ENCODE measurements at regions not wholly inside any gene's neighbourhood (a gene's known extent, or its start where the extent isn't known, plus 50 kb on each side); places are given as distances from the start of the nearest gene placed in this dataset.

DNA sequence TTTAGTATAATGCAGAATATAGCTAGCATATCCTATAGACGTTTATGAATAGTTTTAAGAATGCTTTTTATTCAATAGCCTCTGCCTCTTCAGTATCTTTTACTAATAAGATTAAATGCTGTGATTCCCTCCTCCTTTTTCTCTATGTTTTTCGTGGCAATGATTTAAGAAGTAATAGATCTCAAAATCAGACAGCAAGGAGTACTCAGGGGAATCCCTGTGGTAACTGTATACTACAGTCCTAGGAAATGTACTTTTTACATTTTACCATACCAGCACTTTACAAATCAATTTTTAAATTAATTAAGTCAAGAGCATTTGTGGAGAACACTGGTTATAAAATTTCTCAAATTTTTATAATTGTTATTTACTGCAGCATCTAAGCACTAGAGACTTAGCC is 240.6 kb upstream of the CAND1 start:
- no TSS peak for BruUV-seq (replicated peaks)
- Histone ChIP-seq H3K4me2 (ENCODE audit: insufficient read depth, low read length) (no peak overlapping the region), H2AFZ (ENCODE audit: low read depth, low read length) (no peak overlapping the region), H3K79me2 (ENCODE audit: control insufficient read depth, insufficient read depth, low read length) (no peaks in the 10 kb centered on the region), H3K36me3 (ENCODE audit: control insufficient read depth in 2 of 2, extremely low read depth in 1 of 2, insufficient read depth in 2 of 2, low read length in 2 of 2) (no peaks in the 10 kb centered on the region), H4K20me1 (replicated peaks; ENCODE audit: control insufficient read depth, extremely low read depth, insufficient read depth, low read length) (no peaks in the 10 kb centered on the region), H3K4me1 (ENCODE audit: control insufficient read depth, extremely low read depth, insufficient read depth, low read length) (no peaks in the 10 kb centered on the region), H3K4me3 (replicated peaks in 1 of 3; ENCODE audit: insufficient read depth in 1 of 3, low read depth in 1 of 3, low read length in 3 of 3) (no peak overlapping the region), H3K27ac (ENCODE audit: insufficient read depth, low read depth, low read length) (no peak overlapping the region), H3K9ac (replicated peaks; ENCODE audit: extremely low read depth, insufficient read depth, low read length) (no peak overlapping the region), H3K27me3 (ENCODE audit: control insufficient read depth in 2 of 2, insufficient read depth in 2 of 2, low read length in 2 of 2) (no peaks in the 10 kb centered on the region), H3K9me1 (replicated peaks; ENCODE audit: control insufficient read depth, extremely low read depth, insufficient read depth, low read length) (no peaks in the 10 kb centered on the region), H3K9me3 (replicated peaks; ENCODE audit: control insufficient read depth, insufficient read depth, low read length) (no peaks in the 10 kb centered on the region)
- dilution Hi-C loops (cut with MboI; ENCODE audit: extremely low pct_ligation_motif_present, low sequenced_read_pairs) (no loop called here), intact Hi-C loops (cut with micrococcal nuclease) (loop anchor here (5.0 kb wide), 1 partner anchor 914 kb away; no protein-coding TSS in a partner anchor)
- ChIA-PET POLR2A (no interaction called here), CTCF (no interaction called here)
- DNase-seq (ENCODE audit: low read depth, low spot score): no peak
- TF ChIP-seq GATA2 (IDR thresholded peaks at IDR 0.05; ENCODE audit: insufficient read depth, insufficient read length, low read depth, low read length): no peak
- TF ChIP-seq JUN (IDR thresholded peaks at IDR 0.05; ENCODE audit: borderline replicate concordance, insufficient read depth, insufficient read length, low read depth): no peak
- TF ChIP-seq MYC (IDR thresholded peaks at IDR 0.05; ENCODE audit: low read depth, low read length): no peak
- FAIRE-seq: no peak

DNA sequence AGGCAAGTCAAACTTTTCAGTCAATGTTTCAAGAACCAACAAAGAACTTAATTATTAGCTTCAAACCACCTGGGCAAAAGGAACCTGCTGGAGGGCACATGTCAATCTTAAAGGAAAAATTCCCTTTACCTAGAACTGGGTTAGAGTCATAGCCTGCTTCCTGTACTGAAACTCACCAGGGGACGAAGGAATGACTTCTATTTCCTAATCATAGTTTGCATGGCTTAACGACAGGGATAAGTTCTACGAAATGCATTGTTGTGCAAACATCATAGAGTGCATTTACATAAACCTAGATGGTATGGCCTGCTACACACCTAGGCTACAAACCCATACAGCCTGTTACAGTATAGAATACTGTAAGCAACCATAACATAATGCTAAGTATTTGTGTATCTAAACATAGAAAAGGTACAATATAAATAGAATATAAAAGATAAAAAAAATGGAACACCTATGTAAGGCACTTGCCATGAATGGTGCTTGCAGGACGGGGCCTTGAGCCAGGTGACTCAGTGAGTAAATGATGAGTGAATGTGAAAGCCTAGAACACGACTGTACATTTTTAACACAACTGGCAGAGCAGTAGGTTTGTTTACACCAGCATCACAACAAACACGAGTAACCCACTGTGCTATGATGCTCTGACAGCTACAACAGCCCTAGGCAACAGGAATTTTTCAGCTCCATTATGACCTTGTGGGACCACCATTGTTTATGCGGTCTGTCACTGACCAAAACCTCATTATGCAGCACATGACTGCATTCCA is 234.9 kb upstream of the CAND1 start:
- H3K4me2 ChIP-seq (ENCODE audit: insufficient read depth, low read length): no peak overlapping the region
- no peak for FAIRE-seq
- POLR2A ChIA-PET: no interaction called here

More for the DNA sequence above, 234.9 kb upstream of the CAND1 start:
- no peaks in the 10 kb centered on the region for H3K36me3 ChIP-seq (ENCODE audit: control insufficient read depth in 2 of 2, extremely low read depth in 1 of 2, insufficient read depth in 2 of 2, low read length in 2 of 2)
- dilution Hi-C loops (cut with MboI; ENCODE audit: extremely low pct_ligation_motif_present, low sequenced_read_pairs): no loop called here
- H3K4me1 ChIP-seq (ENCODE audit: control insufficient read depth, extremely low read depth, insufficient read depth, low read length): no peaks in the 10 kb centered on the region
- H2AFZ ChIP-seq (ENCODE audit: low read depth, low read length): no peak overlapping the region
- H4K20me1 ChIP-seq (replicated peaks; ENCODE audit: control insufficient read depth, extremely low read depth, insufficient read depth, low read length): no peaks in the 10 kb centered on the region
- no peak overlapping the region for H3K4me3 ChIP-seq (replicated peaks in 1 of 3; ENCODE audit: insufficient read depth in 1 of 3, low read depth in 1 of 3, low read length in 3 of 3)
- TF ChIP-seq JUN (IDR thresholded peaks at IDR 0.05; ENCODE audit: borderline replicate concordance, insufficient read depth, insufficient read length, low read depth): no peak
- no peak for TF ChIP-seq GATA2 (IDR thresholded peaks at IDR 0.05; ENCODE audit: insufficient read depth, insufficient read length, low read depth, low read length)
- H3K9me3 ChIP-seq (replicated peaks; ENCODE audit: control insufficient read depth, insufficient read depth, low read length): no peaks in the 10 kb centered on the region
- CTCF ChIA-PET: interaction anchor here (1.0 to 1.1 kb wide), 2 partner anchors 9 to 127 kb away, joined by 3 read pairs; no protein-coding TSS in a partner anchor
- H3K79me2 ChIP-seq (ENCODE audit: control insufficient read depth, insufficient read depth, low read length): no peaks in the 10 kb centered on the region
- no peaks in the 10 kb centered on the region for H3K9me1 ChIP-seq (replicated peaks; ENCODE audit: control insufficient read depth, extremely low read depth, insufficient read depth, low read length)
- no peak overlapping the region for H3K9ac ChIP-seq (replicated peaks; ENCODE audit: extremely low read depth, insufficient read depth, low read length)
- no peak overlapping the region for H3K27ac ChIP-seq (ENCODE audit: insufficient read depth, low read depth, low read length)
- intact Hi-C loops (cut with micrococcal nuclease): no loop called here
- no TSS peak for BruUV-seq (replicated peaks)
- DNase-seq (ENCODE audit: low read depth, low spot score): no peak
- no peaks in the 10 kb centered on the region for H3K27me3 ChIP-seq (ENCODE audit: control insufficient read depth in 2 of 2, insufficient read depth in 2 of 2, low read length in 2 of 2)
